IMR-90 (cell line): ENCODE measurements at regions not wholly inside any gene's neighbourhood (a gene's known extent, or its start where the extent isn't known, plus 50 kb on each side); places are given as distances from the start of the nearest gene placed in this dataset.
A peak's percentile ranks its signal among the peaks of the same experiment; 100 is the strongest.

Experiments used
- ATAC-seq: fragments of 200-7000 bp; cut with Tn5 transposase; 2 replicates; pipeline ENCODE4 v1.9.1; 2020; ENCODE audit warnings: low read depth, mild to moderate bottlenecking, moderate library complexity
- BruUV-seq: library from RNA; stranded (reverse); fragments of 400-500 nt; replicated peaks from 2 replicates; lab custom pipeline; 2021; lab: Mats Ljungman, UMichigan
- CTCF ChIA-PET: fragments of 300-600 bp; formaldehyde crosslinking; extraction: SDS; loops from one replicate; lab custom pipeline; 2021; ENCODE audit warnings: antibody characterized with exemption; lab: Yijun Ruan, JAX
- POLR2A ChIA-PET: fragments of 300-600 bp; sonication (Branson Sonifier 250); formaldehyde crosslinking; loops from one replicate; lab custom pipeline; 2022; ENCODE audit warnings: antibody characterized with exemption; ENCODE audit not compliant: unreplicated experiment; lab: Charles Lee
- DNase-seq: peaks from one replicate; pipeline ENCODE4 v3.0.0; 2013
- H2AFZ ChIP-seq: replicated peaks from 2 replicates; pipeline ENCODE3; 2013; ENCODE audit warnings: low read length, mild to moderate bottlenecking; ENCODE audit not compliant: poor library complexity
- H2AK5ac ChIP-seq: 2 replicates; pipeline ENCODE4 v1.6.1; 2013; ENCODE audit warnings: low read depth, low read length, inconsistent platforms
- H2AK9ac ChIP-seq: replicated peaks from 2 replicates; pipeline ENCODE3; 2013; ENCODE audit warnings: mild to moderate bottlenecking, low read depth, low read length, moderate library complexity; ENCODE audit not compliant: poor library complexity
- H2BK120ac ChIP-seq: 2 replicates; pipeline ENCODE4 v1.6.1; 2013; ENCODE audit warnings: low read depth, low read length, inconsistent platforms
- H2BK15ac ChIP-seq: 3 replicates; pipeline ENCODE4 v1.6.1; 2013; ENCODE audit warnings: low read depth, low read length, inconsistent platforms
- H2BK20ac ChIP-seq: 2 replicates; pipeline ENCODE4 v1.6.1; 2013; ENCODE audit warnings: low read depth, mild to moderate bottlenecking, inconsistent platforms, low read length, moderate library complexity
- H2BK5ac ChIP-seq: 2 replicates; pipeline ENCODE4 v1.6.1; 2013; ENCODE audit warnings: mild to moderate bottlenecking, low read depth, low read length, inconsistent platforms; ENCODE audit not compliant: poor library complexity, severe bottlenecking
- H3K14ac ChIP-seq: replicated peaks from 2 replicates; pipeline ENCODE4 v1.6.1; 2013; ENCODE audit warnings: low read depth, low read length, inconsistent platforms
- H3K18ac ChIP-seq: 2 replicates; pipeline ENCODE4 v1.6.1; 2013; ENCODE audit warnings: low read depth, low read length, control low read depth
- H3K23ac ChIP-seq: 2 replicates; pipeline ENCODE4 v1.6.1; 2013; ENCODE audit warnings: low read depth, low read length, inconsistent platforms
- H3K27ac ChIP-seq: 2 replicates; pipeline ENCODE4 v1.5.1; 2013; ENCODE audit warnings: mild to moderate bottlenecking, control low read depth, low read length; ENCODE audit not compliant: insufficient read depth
- H3K27me3 ChIP-seq: 2 replicates; pipeline ENCODE4 v1.6.1; 2013; ENCODE audit warnings: low read length; ENCODE audit not compliant: control insufficient read depth, insufficient read depth
- H3K36me3 ChIP-seq: 2 replicates; pipeline ENCODE4 v1.6.1; 2013; ENCODE audit warnings: low read length, mixed read lengths; ENCODE audit not compliant: control insufficient read depth, insufficient read depth
- H3K4ac ChIP-seq: 2 replicates; pipeline ENCODE4 v1.6.1; 2013; ENCODE audit warnings: low read depth, low read length, inconsistent platforms
- H3K4me1 ChIP-seq: 2 replicates; pipeline ENCODE4 v1.6.1; 2013; ENCODE audit warnings: low read length, mixed read lengths; ENCODE audit not compliant: control insufficient read depth, insufficient read depth
- H3K4me2 ChIP-seq: 2 replicates; pipeline ENCODE4 v1.6.1; 2013; ENCODE audit warnings: low read depth, mild to moderate bottlenecking, control low read depth, low read length, moderate library complexity
- H3K4me3 ChIP-seq: 2 replicates; pipeline ENCODE4 v1.5.1; 2013; ENCODE audit warnings: low read depth, mild to moderate bottlenecking, control low read depth, low read length, moderate library complexity; ENCODE audit not compliant: insufficient read depth
- H3K56ac ChIP-seq: 2 replicates; pipeline ENCODE4 v1.6.1; 2013; ENCODE audit warnings: low read length, inconsistent platforms; ENCODE audit not compliant: insufficient read depth; ENCODE audit errors: extremely low read depth
- H3K79me1 ChIP-seq, 2 experiments: 2 replicates each; pipeline ENCODE4 v1.6.1; 2013; ENCODE audit warnings: low read length in 2 of 2, inconsistent platforms in 1 of 2, low read depth in 1 of 2
- H3K9ac ChIP-seq: 2 replicates; pipeline ENCODE4 v1.6.1; 2013; ENCODE audit warnings: low read depth, low read length, control low read depth
- H3K9me1 ChIP-seq: 2 replicates; pipeline ENCODE4 v1.6.1; 2013; ENCODE audit warnings: low read length, inconsistent platforms; ENCODE audit not compliant: insufficient read depth
- H3K9me3 ChIP-seq: 2 replicates; pipeline ENCODE4 v1.6.1; 2013; ENCODE audit warnings: low read length; ENCODE audit not compliant: control insufficient read depth, insufficient read depth
- H4K20me1 ChIP-seq: 2 replicates; pipeline ENCODE4 v1.6.1; 2013; ENCODE audit warnings: low read length, inconsistent platforms; ENCODE audit not compliant: insufficient read depth
- H4K5ac ChIP-seq: 2 replicates; pipeline ENCODE4 v1.6.1; 2013; ENCODE audit warnings: mild to moderate bottlenecking, low read depth, low read length, control low read depth
- H4K8ac ChIP-seq, 2 experiments: 2 replicates each; pipeline ENCODE4 v1.6.1; 2013; ENCODE audit warnings: low read depth in 2 of 2, low read length in 2 of 2, control low read depth in 1 of 2, inconsistent platforms in 1 of 2
- H4K91ac ChIP-seq: 2 replicates; pipeline ENCODE4 v1.6.1; 2013; ENCODE audit warnings: low read depth, low read length, inconsistent platforms; ENCODE audit not compliant: insufficient read depth
- BHLHE40 ChIP-seq: fragments of 150-350 bp; IDR thresholded peaks from 2 replicates; pipeline ENCODE4 v1.6.1; 2016; ENCODE audit warnings: mild to moderate bottlenecking, low read depth, low read length
- CEBPB ChIP-seq: IDR thresholded peaks from 2 replicates; pipeline ENCODE4 v1.6.1; 2012; ENCODE audit warnings: low read depth, low read length, improper control_type of control experiment
- FOS ChIP-seq: fragments of 150-350 bp; IDR thresholded peaks from 2 replicates; pipeline ENCODE4 v1.6.1; 2016; ENCODE audit warnings: low read depth, low read length
- MAZ ChIP-seq: IDR thresholded peaks from 2 replicates; pipeline ENCODE4 v1.6.1; 2012; ENCODE audit warnings: low read depth, mild to moderate bottlenecking, low read length, improper control_type of control experiment, moderate library complexity, borderline replicate concordance
- MXI1 ChIP-seq: IDR thresholded peaks from 2 replicates; pipeline ENCODE4 v1.6.1; 2012; ENCODE audit warnings: low read depth, mild to moderate bottlenecking, low read length, moderate library complexity, borderline replicate concordance
- NFE2L2 ChIP-seq: fragments of 150-350 bp; IDR thresholded peaks from 2 replicates; pipeline ENCODE4 v1.6.1; 2016; ENCODE audit warnings: low read depth, mild to moderate bottlenecking, low read length
- RCOR1 ChIP-seq: IDR thresholded peaks from 2 replicates; pipeline ENCODE4 v1.6.1; 2012; ENCODE audit warnings: mild to moderate bottlenecking, low read length, improper control_type of control experiment; ENCODE audit not compliant: insufficient replicate concordance
- USF2 ChIP-seq: fragments of 150-350 bp; IDR thresholded peaks from 2 replicates; pipeline ENCODE4 v1.6.1; 2017; ENCODE audit warnings: mild to moderate bottlenecking, antibody characterized with exemption, low read length, low read depth
- WGBS, 2 experiments: methylation state at CpG; one replicate each; pipeline versions ENCODE4 v1.1.5 to v1.1.7; 2013; ENCODE audit warnings: missing lambda C conversion rate in 2 of 2; ENCODE audit not compliant: insufficient read length in 1 of 2; ENCODE audit errors: extremely low coverage in 2 of 2; 5-methylcytosine and 5-hydroxymethylcytosine counted together
- dilution Hi-C: fragments of 300-500 bp; cut with HindIII; formaldehyde crosslinking; loops from one replicate; pipeline ENCODE4 v1.14.3; 2018; ENCODE audit warnings: low sequenced_read_pairs; ENCODE audit not compliant: unreplicated experiment
- in situ Hi-C: fragments of 300-500 bp; cut with MboI; formaldehyde crosslinking; loops from 3 replicates; pipeline ENCODE4 v1.14.3; 2019; ENCODE audit warnings: low sequenced_read_pairs, inconsistent platforms, mixed read lengths
- intact Hi-C: fragments of 100-400 bp; cut with micrococcal nuclease; formaldehyde crosslinking; loops from 2 replicates; pipeline ENCODE4 v1.10.0; 2022

GRCh38 chr5:52692606-52693005 lies 95.1 kb upstream of the ITGA1 start:
- peak; percentile 13 for DNase-seq
- dilution Hi-C loops: no loop called here
- no CpG with 5 or more reads among the region's 1 CpG for WGBS, 2 experiments
- Histone ChIP-seq H2AK9ac (no peak overlapping the region), H3K9me3 (no peaks in the 10 kb centered on the region), H3K4me1 (peaks cover 8% of the 10 kb centered on the region), H4K5ac (no peak overlapping the region), H4K20me1 (no peaks in the 10 kb centered on the region), H3K9me1 (no peaks in the 10 kb centered on the region), H3K4me2 (no peak overlapping the region), H3K36me3 (no peaks in the 10 kb centered on the region), H2AK5ac (0 out of 2 replicates have a peak overlapping the region, but pooled peaks have one; percentile 26), H2BK120ac (peak overlapping the region; percentile 58; the same call in 1 of the 2 replicates), H3K4me3 (no peak overlapping the region), H2BK5ac (no peak overlapping the region), H3K79me1 (no peaks in the 10 kb centered on the region), H2BK20ac (peak overlapping the region; percentile 39; the same call in 1 of the 2 replicates), H3K56ac (no peak overlapping the region), H3K9ac (no peak overlapping the region), H3K4ac (no peak overlapping the region), H3K27ac (no peak overlapping the region), H2AFZ (no peak overlapping the region), H3K23ac (no peak overlapping the region), H4K91ac (0 out of 2 replicates have a peak overlapping the region, but pooled peaks have one; percentile 37), H2BK15ac (0 out of 3 replicates have a peak overlapping the region, but pooled peaks have one; percentile 57), H3K27me3 (no peaks in the 10 kb centered on the region), H4K8ac (no peak overlapping the region), H3K14ac (no peak overlapping the region), H3K18ac (no peak overlapping the region; the same call in 1 of the 2 replicates)
- intact Hi-C loops: loop anchor here (2.0 to 5.0 kb wide), 2 partner anchors 96 to 225 kb away; no protein-coding TSS in a partner anchor
- ChIA-PET CTCF (interaction anchor here (0.6 to 1.7 kb wide), 6 partner anchors 9 to 298 kb away, joined by 3 to 6 read pairs (median 4); no protein-coding TSS in a partner anchor), POLR2A (no interaction called here)
- in situ Hi-C loops: no loop called here
- no peak for ATAC-seq
- TF ChIP-seq FOS (no peak), MXI1 (no peak), BHLHE40 (no peak), RCOR1 (no peak), NFE2L2 (no peak), CEBPB (peak; percentile 79), USF2 (no peak), MAZ (no peak)
- BruUV-seq: no TSS peak
